ENCODE measurements at regions not wholly inside any gene's neighbourhood (a gene's known extent, or its start where the extent isn't known, plus 50 kb on each side); places are given as distances from the start of the nearest gene placed in this dataset.

DNA sequence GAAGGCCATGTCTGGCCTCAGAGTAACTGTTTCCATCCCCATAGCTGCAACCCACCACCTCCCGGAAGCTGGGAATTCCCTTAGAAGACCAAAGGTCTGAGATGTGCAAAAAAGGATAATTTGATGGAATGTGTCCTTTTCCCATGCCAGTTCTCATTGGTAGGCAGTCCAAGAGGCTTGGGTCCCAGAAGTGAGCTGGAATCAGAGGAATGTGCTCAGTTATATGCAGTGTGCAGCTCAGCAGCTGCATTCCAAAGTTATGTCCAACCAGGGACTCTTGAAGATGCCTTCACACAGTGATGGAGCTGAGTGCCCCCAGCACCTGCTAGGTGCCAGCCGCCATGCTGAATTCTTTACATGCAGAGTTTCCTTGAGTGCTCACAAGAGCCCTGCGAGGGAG lies 583.9 kb upstream of the TBX3 start:
- H3K4me2 ChIP-seq (ENCODE audit: insufficient read depth, low read length): no peak overlapping the region
- 0% methylated on average over 3 of the region's 3 CpGs for WGBS (ENCODE audit: insufficient coverage, low coverage, missing lambda C conversion rate)
- no TSS peak for BruUV-seq (replicated peaks)
- ChIA-PET CTCF (ENCODE audit: low intra/inter-chr PET ratio) (no interaction called here), POLR2A (interaction anchor here (1.2 kb wide), 1 partner anchor 143 kb away, joined by 5 read pairs; no protein-coding TSS in a partner anchor)
- DNase-seq (ENCODE audit: extremely low read depth in 1 of 4, low spot score in 3 of 4): no peak
- H3K27ac ChIP-seq (ENCODE audit: extremely low read depth, low read depth, low read length): no peak overlapping the region
- no peaks in the 10 kb centered on the region for H3K9me1 ChIP-seq (ENCODE audit: control insufficient read depth, insufficient read depth, low read length)
- no peak overlapping the region for H3K4me3 ChIP-seq
- H3K9me3 ChIP-seq (replicated peaks; ENCODE audit: control insufficient read depth, insufficient read depth, low read depth, low read length): no peaks in the 10 kb centered on the region
- no peaks in the 10 kb centered on the region for H3K4me1 ChIP-seq (replicated peaks in 1 of 2; ENCODE audit: control insufficient read depth in 2 of 2, insufficient read depth in 2 of 2, low read length in 2 of 2)
- no peak for ATAC-seq
- intact Hi-C loops (cut with micrococcal nuclease): no loop called here
- H3K9ac ChIP-seq (ENCODE audit: insufficient read depth in 1 of 2, low read depth in 2 of 2, low read length in 2 of 2): no peak overlapping the region
- H3K79me2 ChIP-seq (ENCODE audit: control insufficient read depth, insufficient read depth, low read length): no peaks in the 10 kb centered on the region
- TF ChIP-seq HMG20B (CRISPR knock-in tag; IDR thresholded peaks at IDR 0.05) (no peak), CTBP1 (IDR thresholded peaks at IDR 0.05; ENCODE audit: borderline replicate concordance) (no peak), POLR2AphosphoS5 (IDR thresholded peaks at IDR 0.05; ENCODE audit: control insufficient read depth, insufficient read depth, low read depth, low read length) (no peak)
- TF ChIP-seq, protein P1, sequence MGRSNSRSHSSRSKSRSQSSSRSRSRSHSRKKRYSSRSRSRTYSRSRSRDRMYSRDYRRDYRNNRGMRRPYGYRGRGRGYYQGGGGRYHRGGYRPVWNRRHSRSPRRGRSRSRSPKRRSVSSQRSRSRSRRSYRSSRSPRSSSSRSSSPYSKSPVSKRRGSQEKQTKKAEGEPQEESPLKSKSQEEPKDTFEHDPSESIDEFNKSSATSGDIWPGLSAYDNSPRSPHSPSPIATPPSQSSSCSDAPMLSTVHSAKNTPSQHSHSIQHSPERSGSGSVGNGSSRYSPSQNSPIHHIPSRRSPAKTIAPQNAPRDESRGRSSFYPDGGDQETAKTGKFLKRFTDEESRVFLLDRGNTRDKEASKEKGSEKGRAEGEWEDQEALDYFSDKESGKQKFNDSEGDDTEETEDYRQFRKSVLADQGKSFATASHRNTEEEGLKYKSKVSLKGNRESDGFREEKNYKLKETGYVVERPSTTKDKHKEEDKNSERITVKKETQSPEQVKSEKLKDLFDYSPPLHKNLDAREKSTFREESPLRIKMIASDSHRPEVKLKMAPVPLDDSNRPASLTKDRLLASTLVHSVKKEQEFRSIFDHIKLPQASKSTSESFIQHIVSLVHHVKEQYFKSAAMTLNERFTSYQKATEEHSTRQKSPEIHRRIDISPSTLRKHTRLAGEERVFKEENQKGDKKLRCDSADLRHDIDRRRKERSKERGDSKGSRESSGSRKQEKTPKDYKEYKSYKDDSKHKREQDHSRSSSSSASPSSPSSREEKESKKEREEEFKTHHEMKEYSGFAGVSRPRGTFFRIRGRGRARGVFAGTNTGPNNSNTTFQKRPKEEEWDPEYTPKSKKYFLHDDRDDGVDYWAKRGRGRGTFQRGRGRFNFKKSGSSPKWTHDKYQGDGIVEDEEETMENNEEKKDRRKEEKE (IDR thresholded peaks at IDR 0.05; ENCODE audit: borderline replicate concordance in 1 of 2, control insufficient read depth in 1 of 2, low read depth in 2 of 2, low read length in 1 of 2): no peak
- TF ChIP-seq, protein P2, sequence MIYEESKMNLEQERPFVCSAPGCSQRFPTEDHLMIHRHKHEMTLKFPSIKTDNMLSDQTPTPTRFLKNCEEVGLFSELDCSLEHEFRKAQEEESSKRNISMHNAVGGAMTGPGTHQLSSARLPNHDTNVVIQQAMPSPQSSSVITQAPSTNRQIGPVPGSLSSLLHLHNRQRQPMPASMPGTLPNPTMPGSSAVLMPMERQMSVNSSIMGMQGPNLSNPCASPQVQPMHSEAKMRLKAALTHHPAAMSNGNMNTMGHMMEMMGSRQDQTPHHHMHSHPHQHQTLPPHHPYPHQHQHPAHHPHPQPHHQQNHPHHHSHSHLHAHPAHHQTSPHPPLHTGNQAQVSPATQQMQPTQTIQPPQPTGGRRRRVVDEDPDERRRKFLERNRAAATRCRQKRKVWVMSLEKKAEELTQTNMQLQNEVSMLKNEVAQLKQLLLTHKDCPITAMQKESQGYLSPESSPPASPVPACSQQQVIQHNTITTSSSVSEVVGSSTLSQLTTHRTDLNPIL (CRISPR knock-in tag; IDR thresholded peaks at IDR 0.05): no peak
- TF ChIP-seq, protein P3, sequence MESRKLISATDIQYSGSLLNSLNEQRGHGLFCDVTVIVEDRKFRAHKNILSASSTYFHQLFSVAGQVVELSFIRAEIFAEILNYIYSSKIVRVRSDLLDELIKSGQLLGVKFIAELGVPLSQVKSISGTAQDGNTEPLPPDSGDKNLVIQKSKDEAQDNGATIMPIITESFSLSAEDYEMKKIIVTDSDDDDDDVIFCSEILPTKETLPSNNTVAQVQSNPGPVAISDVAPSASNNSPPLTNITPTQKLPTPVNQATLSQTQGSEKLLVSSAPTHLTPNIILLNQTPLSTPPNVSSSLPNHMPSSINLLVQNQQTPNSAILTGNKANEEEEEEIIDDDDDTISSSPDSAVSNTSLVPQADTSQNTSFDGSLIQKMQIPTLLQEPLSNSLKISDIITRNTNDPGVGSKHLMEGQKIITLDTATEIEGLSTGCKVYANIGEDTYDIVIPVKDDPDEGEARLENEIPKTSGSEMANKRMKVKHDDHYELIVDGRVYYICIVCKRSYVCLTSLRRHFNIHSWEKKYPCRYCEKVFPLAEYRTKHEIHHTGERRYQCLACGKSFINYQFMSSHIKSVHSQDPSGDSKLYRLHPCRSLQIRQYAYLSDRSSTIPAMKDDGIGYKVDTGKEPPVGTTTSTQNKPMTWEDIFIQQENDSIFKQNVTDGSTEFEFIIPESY (CRISPR knock-in tag; IDR thresholded peaks at IDR 0.05): no peak
- TF ChIP-seq, protein P4, sequence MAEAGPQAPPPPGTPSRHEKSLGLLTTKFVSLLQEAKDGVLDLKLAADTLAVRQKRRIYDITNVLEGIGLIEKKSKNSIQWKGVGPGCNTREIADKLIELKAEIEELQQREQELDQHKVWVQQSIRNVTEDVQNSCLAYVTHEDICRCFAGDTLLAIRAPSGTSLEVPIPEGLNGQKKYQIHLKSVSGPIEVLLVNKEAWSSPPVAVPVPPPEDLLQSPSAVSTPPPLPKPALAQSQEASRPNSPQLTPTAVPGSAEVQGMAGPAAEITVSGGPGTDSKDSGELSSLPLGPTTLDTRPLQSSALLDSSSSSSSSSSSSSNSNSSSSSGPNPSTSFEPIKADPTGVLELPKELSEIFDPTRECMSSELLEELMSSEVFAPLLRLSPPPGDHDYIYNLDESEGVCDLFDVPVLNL (CRISPR knock-in tag; IDR thresholded peaks at IDR 0.05; ENCODE audit: low read depth): no peak
- H3K36me3 ChIP-seq (ENCODE audit: control insufficient read depth, insufficient read depth, low read length): no peaks in the 10 kb centered on the region
- H2AFZ ChIP-seq (ENCODE audit: low read depth, low read length): no peak overlapping the region
- H3K27me3 ChIP-seq (ENCODE audit: control insufficient read depth in 2 of 2, insufficient read depth in 2 of 2, low read length in 2 of 2): no peaks in the 10 kb centered on the region; a peak in 1 of 5 replicates
- in situ Hi-C loops (cut with MboI): no loop called here
- H4K20me1 ChIP-seq (replicated peaks; ENCODE audit: control insufficient read depth, insufficient read depth, low read length): no peaks in the 10 kb centered on the region; the same call in 1 of the 2 replicates
- no peak for FAIRE-seq

All from K562 (cell line).